Ishikawa (cell line): ENCODE measurements at regions not wholly inside any gene's neighbourhood (a gene's known extent, or its start where the extent isn't known, plus 50 kb on each side); places are given as distances from the start of the nearest gene placed in this dataset.

Source experiments
- CEBPB ChIP-seq: IDR thresholded peaks from 2 replicates; pipeline ENCODE4 v1.6.1; 2012
- CREB1 ChIP-seq: IDR thresholded peaks from 2 replicates; pipeline ENCODE4 v1.6.1; 2012; ENCODE audit warnings: low read depth
- EGR1 ChIP-seq: IDR thresholded peaks from 2 replicates; pipeline ENCODE4 v1.6.1; 2012
- EP300 ChIP-seq: IDR thresholded peaks from 2 replicates; pipeline ENCODE4 v1.6.1; 2012; ENCODE audit warnings: borderline replicate concordance
- FOXM1 ChIP-seq: IDR thresholded peaks from 2 replicates; pipeline ENCODE4 v1.6.1; 2012; ENCODE audit warnings: low read depth, borderline replicate concordance
- NFIC ChIP-seq: IDR thresholded peaks from 2 replicates; pipeline ENCODE4 v1.6.1; 2012
- RAD21 ChIP-seq: IDR thresholded peaks from 2 replicates; pipeline ENCODE4 v1.6.1; 2012; ENCODE audit warnings: low read depth
- TAF1 ChIP-seq: IDR thresholded peaks from 2 replicates; pipeline ENCODE4 v1.6.1; 2012; ENCODE audit warnings: low read depth, mild to moderate bottlenecking
- TCF12 ChIP-seq: IDR thresholded peaks from 2 replicates; pipeline ENCODE4 v1.6.1; 2012; ENCODE audit warnings: low read depth
- TEAD4 ChIP-seq: IDR thresholded peaks from 2 replicates; pipeline ENCODE4 v1.6.1; 2012
- YY1 ChIP-seq: IDR thresholded peaks from 2 replicates; pipeline ENCODE4 v1.6.1; 2012; ENCODE audit warnings: low read depth
- ZBTB7A ChIP-seq: IDR thresholded peaks from 2 replicates; pipeline ENCODE4 v1.6.1; 2012; ENCODE audit warnings: low read depth
- TF ChIP-seq, protein P1 (sequence below): IDR thresholded peaks from 2 replicates; pipeline ENCODE4 v1.6.1; 2012
- TF ChIP-seq, protein P2 (sequence below): IDR thresholded peaks from 2 replicates; pipeline ENCODE4 v1.6.1; 2012; ENCODE audit warnings: low read depth, mild to moderate bottlenecking
- TF ChIP-seq, protein P3 (sequence below): IDR thresholded peaks from 2 replicates; pipeline ENCODE4 v1.6.1; 2012

DNA sequence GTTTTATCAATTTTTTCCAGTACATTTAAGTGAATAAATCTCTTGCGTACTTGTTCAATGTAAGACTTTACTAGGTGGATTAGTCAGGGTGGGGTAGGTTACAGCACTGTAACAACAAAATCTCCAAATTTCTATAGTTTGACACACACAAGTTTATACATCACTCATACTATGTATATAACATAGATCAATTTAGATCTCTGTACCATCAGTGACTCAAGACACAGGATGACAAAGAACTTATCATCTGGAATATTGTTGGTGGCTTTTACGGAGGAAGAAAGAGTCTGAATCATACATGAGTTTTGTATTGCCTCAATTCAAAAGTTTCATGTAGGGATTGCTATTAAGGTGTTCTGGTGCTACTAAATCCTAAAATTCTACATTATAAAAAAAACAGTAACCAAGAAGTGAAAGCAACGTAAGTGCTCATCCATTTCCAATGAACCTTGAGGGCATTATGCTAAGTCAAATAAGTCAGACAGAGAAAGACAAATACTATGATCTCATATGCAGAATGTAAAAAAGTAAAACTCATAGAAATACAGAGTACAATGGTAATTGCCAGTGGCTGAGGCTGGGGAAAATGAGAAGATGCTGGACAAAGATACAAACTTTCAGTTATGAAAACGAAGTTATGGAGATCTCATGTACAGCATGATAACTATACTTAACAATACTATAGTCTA lies 98.0 kb upstream of the DKK2 start:
- TF ChIP-seq TAF1 (no peak), YY1 (no peak), EP300 (no peak), TEAD4 (no peak), TCF12 (no peak), CREB1 (no peak), CEBPB (no peak), ZBTB7A (no peak), FOXM1 (no peak), RAD21 (no peak), NFIC (no peak), EGR1 (no peak)
- TF ChIP-seq, protein P1, sequence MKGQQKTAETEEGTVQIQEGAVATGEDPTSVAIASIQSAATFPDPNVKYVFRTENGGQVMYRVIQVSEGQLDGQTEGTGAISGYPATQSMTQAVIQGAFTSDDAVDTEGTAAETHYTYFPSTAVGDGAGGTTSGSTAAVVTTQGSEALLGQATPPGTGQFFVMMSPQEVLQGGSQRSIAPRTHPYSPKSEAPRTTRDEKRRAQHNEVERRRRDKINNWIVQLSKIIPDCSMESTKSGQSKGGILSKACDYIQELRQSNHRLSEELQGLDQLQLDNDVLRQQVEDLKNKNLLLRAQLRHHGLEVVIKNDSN: no peak
- TF ChIP-seq, protein P2, sequence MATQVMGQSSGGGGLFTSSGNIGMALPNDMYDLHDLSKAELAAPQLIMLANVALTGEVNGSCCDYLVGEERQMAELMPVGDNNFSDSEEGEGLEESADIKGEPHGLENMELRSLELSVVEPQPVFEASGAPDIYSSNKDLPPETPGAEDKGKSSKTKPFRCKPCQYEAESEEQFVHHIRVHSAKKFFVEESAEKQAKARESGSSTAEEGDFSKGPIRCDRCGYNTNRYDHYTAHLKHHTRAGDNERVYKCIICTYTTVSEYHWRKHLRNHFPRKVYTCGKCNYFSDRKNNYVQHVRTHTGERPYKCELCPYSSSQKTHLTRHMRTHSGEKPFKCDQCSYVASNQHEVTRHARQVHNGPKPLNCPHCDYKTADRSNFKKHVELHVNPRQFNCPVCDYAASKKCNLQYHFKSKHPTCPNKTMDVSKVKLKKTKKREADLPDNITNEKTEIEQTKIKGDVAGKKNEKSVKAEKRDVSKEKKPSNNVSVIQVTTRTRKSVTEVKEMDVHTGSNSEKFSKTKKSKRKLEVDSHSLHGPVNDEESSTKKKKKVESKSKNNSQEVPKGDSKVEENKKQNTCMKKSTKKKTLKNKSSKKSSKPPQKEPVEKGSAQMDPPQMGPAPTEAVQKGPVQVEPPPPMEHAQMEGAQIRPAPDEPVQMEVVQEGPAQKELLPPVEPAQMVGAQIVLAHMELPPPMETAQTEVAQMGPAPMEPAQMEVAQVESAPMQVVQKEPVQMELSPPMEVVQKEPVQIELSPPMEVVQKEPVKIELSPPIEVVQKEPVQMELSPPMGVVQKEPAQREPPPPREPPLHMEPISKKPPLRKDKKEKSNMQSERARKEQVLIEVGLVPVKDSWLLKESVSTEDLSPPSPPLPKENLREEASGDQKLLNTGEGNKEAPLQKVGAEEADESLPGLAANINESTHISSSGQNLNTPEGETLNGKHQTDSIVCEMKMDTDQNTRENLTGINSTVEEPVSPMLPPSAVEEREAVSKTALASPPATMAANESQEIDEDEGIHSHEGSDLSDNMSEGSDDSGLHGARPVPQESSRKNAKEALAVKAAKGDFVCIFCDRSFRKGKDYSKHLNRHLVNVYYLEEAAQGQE: no peak
- TF ChIP-seq, protein P3, sequence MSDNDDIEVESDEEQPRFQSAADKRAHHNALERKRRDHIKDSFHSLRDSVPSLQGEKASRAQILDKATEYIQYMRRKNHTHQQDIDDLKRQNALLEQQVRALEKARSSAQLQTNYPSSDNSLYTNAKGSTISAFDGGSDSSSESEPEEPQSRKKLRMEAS: no peak

DNA sequence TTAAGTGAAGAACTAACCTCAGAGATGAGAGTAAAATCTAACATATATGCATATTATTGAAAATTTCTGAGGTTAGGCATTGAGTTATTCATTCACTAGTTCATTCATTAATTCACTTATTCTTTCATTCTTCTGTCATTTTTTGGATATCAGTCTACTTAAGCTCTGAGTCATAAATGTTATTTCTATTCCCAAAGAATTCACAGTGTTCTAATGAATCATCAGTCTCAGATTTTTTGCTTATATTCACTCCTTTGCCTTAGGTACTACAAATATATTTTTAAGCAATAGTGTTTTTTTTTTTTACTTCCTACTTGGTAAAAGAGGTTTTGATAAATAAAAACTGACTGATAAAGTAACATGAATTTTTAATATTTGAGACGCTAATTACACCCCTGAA lies 95.2 kb upstream of the DKK2 start:
- no peak for TF ChIP-seq YY1
- no peak for TF ChIP-seq TEAD4
- TF ChIP-seq, protein P3: no peak
- TF ChIP-seq EP300: no peak
- no peak for TF ChIP-seq CEBPB
- TF ChIP-seq FOXM1: no peak
- TF ChIP-seq TAF1: no peak
- TF ChIP-seq, protein P1: no peak
- TF ChIP-seq TCF12: no peak
- TF ChIP-seq RAD21: no peak
- no peak for TF ChIP-seq CREB1
- TF ChIP-seq, protein P2: no peak
- TF ChIP-seq NFIC: no peak

DNA sequence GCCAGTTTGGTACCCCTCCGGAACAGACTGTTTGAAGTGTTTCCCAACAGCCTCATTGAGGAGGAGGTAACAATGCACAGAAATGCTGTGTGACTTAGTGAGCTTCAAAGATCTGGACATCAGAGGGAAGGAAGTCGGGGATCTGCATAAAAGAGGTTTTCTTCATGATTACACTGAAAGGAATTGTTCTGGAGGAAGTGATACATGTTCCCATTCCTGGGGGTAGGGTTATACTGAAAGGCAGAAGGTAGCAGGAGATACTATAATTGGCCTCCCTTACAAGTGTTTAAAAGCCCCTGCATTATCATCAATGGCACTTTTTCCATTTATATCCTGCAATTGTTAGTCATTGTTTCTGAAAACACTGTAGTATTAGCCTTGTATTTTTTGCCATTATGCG lies 94.0 kb upstream of the DKK2 start:
- no peak for TF ChIP-seq FOXM1
- no peak for TF ChIP-seq YY1
- no peak for TF ChIP-seq TCF12
- no peak for TF ChIP-seq RAD21
- no peak for TF ChIP-seq NFIC

DNA sequence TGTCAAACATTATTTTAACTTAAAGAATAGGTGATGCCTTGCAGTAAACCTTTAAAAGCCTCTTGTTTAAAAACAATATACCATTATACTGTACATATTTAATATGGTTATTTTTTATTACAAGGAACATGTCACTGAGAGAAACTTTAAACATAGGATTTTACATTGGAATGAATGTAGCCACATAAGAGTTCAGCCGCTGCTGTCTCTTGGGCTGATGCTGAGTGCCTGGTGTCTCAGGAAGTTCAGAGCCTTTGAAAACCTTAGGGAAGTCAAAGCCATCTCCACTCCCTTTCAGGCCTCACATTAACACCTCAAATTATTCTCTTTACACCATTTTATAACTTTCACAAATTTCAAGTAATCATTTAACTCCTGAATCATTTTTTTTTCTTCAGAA lies 93.5 kb upstream of the DKK2 start:
- no peak for TF ChIP-seq TCF12
- no peak for TF ChIP-seq FOXM1
- no peak for TF ChIP-seq EP300
- TF ChIP-seq TAF1: no peak
- TF ChIP-seq ZBTB7A: no peak
- TF ChIP-seq, protein P1: no peak
- TF ChIP-seq, protein P3: no peak
- no peak for TF ChIP-seq CREB1
- TF ChIP-seq NFIC: no peak
- TF ChIP-seq YY1: no peak
- TF ChIP-seq EGR1: no peak
- no peak for TF ChIP-seq RAD21
- TF ChIP-seq CEBPB: no peak
- TF ChIP-seq, protein P2: no peak
- TF ChIP-seq TEAD4: no peak
